ENCODE measurements at regions not wholly inside any gene's neighbourhood (a gene's known extent, or its start where the extent isn't known, plus 50 kb on each side); places are given as distances from the start of the nearest gene placed in this dataset.

GRCh38 chr2:204278454-204278853 is 266.8 kb upstream of the PARD3B start:
- TF ChIP-seq HNRNPL (IDR thresholded peaks at IDR 0.05; ENCODE audit: low read depth, low read length) (no peak), ZMAT5 (CRISPR knock-in tag; IDR thresholded peaks at IDR 0.05; ENCODE audit: borderline replicate concordance, low read depth) (no peak), ZNF598 (CRISPR knock-in tag; IDR thresholded peaks at IDR 0.05; ENCODE audit: borderline replicate concordance) (no peak), FOSL2 (CRISPR knock-in tag; IDR thresholded peaks at IDR 0.05) (no peak), BRD4 (CRISPR knock-in tag; IDR thresholded peaks at IDR 0.05) (no peak), RAD21 (CRISPR knock-in tag; IDR thresholded peaks at IDR 0.05) (no peak), RFX5 (IDR thresholded peaks at IDR 0.05; ENCODE audit: low read depth, low read length) (no peak), CEBPB (IDR thresholded peaks at IDR 0.05; ENCODE audit: borderline replicate concordance, low read depth, low read length) (no peak), ZNF18 (CRISPR knock-in tag; IDR thresholded peaks at IDR 0.05; ENCODE audit: insufficient replicate concordance) (no peak), ZNF792 (CRISPR knock-in tag; IDR thresholded peaks at IDR 0.05) (no peak)
